ENCODE measurements at regions not wholly inside any gene's neighbourhood (a gene's known extent, or its start where the extent isn't known, plus 50 kb on each side); places are given as distances from the start of the nearest gene placed in this dataset.
A peak's percentile ranks its signal among the peaks of the same experiment; 100 is the strongest.
"Not testable (repeated sequence)": the region's sequence is repeated elsewhere in the genome, so short reads cannot be mapped to it uniquely, and the experiment has no call there.

DNA sequence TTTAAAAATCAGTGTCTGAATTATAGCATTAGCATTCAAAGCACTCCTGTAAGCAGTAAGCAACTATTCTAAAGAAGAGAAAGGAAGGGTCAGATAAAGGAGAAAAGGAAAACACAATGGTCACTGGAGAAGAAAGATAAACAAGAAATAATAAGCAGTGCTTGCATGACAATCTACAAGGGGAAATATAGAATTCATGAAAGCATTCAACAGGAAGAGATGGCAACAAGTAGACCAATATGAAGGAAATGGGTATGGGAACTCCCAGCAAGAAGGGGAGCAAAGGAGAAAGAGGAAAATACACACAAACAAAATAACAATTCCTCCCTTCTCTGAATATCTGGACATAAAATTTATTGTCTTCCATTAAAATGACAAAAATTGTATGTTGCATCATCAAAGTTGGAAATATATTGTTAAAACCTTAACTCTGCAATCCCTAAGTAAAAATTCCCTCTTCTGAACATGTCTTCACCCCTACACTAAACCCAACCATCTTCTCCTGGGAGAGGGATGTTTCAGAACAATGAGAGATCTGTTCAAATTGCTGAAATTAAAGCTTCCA is 206.3 kb upstream of the SAMSN1 start:
- no peak overlapping the region for H3K4me3 Mint-ChIP-seq
- peaks cover 16% of the 10 kb centered on the region for H3K9me3 Mint-ChIP-seq
- peaks cover 8% of the 10 kb centered on the region for H3K4me1 Mint-ChIP-seq
- peaks cover 17% of the 10 kb centered on the region for H3K27me3 Mint-ChIP-seq
- DNase-seq, result no peak
- no peak overlapping the region for H3K27ac Mint-ChIP-seq
- H3K36me3 Mint-ChIP-seq (ENCODE audit: low read depth), result peaks cover 2% of the 10 kb centered on the region
- intact Hi-C loops (cut with micrococcal nuclease), result no loop called here

- Mint-ChIP-seq H3K36me3 (ENCODE audit: low read depth) (peaks cover 2% of the 10 kb centered on the region), H3K9me3 (peaks cover 16% of the 10 kb centered on the region), H3K4me1 (peaks cover 8% of the 10 kb centered on the region), H3K27ac (no peak overlapping the region), H3K27me3 (peaks cover 17% of the 10 kb centered on the region), H3K4me3 (no peak overlapping the region)
- no peak for DNase-seq
- intact Hi-C loops (cut with micrococcal nuclease), result no loop called here
Observed at GRCh38 chr21:14751602-14752344, 205.7 kb upstream of the SAMSN1 start.

GRCh38 chr21:14751011-14751410 is 204.9 kb upstream of the SAMSN1 start:
- peaks cover 17% of the 10 kb centered on the region for H3K27me3 Mint-ChIP-seq
- no peak overlapping the region for H3K4me3 Mint-ChIP-seq
- H3K4me1 Mint-ChIP-seq, result peaks cover 8% of the 10 kb centered on the region
- no peak overlapping the region for H3K27ac Mint-ChIP-seq
- H3K9me3 Mint-ChIP-seq, result peaks cover 20% of the 10 kb centered on the region
- peaks cover 2% of the 10 kb centered on the region for H3K36me3 Mint-ChIP-seq (ENCODE audit: low read depth)
- no peak for DNase-seq
- intact Hi-C loops (cut with micrococcal nuclease), result no loop called here

- Mint-ChIP-seq H3K4me3 (no peak overlapping the region), H3K4me1 (peaks cover 8% of the 10 kb centered on the region), H3K27ac (no peak overlapping the region), H3K9me3 (peaks cover 25% of the 10 kb centered on the region), H3K27me3 (peaks cover 17% of the 10 kb centered on the region), H3K36me3 (ENCODE audit: low read depth) (peaks cover 3% of the 10 kb centered on the region)
- intact Hi-C loops (cut with micrococcal nuclease), result no loop called here
- no peak for DNase-seq
Observed at GRCh38 chr21:14750041-14750440, 203.9 kb upstream of the SAMSN1 start.

GRCh38 chr21:14748662-14749061 is 202.5 kb upstream of the SAMSN1 start:
- no peak for DNase-seq
- Mint-ChIP-seq H3K4me3 (no peak overlapping the region), H3K36me3 (ENCODE audit: low read depth) (peaks cover 1% of the 10 kb centered on the region), H3K27me3 (peaks cover 17% of the 10 kb centered on the region), H3K9me3 (peaks cover 16% of the 10 kb centered on the region), H3K27ac (no peak overlapping the region), H3K4me1 (peaks cover 6% of the 10 kb centered on the region)
- intact Hi-C loops (cut with micrococcal nuclease), result no loop called here

DNA sequence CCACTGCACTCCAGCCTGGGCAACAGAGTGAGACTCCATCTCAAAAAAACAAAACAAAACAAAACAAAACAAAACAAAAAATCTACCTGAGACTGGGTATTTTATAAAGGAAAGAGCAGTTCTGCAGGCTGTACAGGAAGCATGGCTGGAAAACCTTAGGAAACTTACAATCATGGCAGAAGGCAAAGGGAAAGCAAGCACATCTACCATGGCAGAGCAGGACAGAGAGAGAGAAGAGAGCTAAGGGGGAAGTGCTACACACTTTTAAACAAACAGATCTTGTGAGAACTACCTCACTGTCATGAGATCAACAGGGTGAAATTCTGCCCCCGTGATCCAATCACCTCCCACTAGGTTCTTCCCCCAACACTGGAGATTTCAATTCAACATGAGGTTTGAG is 198.3 kb upstream of the SAMSN1 start:
- peaks cover 9% of the 10 kb centered on the region for H3K9me3 Mint-ChIP-seq
- H3K36me3 Mint-ChIP-seq (ENCODE audit: low read depth), result peaks cover 3% of the 10 kb centered on the region

GRCh38 chr21:14742119-14742518 is 196.0 kb upstream of the SAMSN1 start:
- Mint-ChIP-seq H3K36me3 (ENCODE audit: low read depth) (peaks cover 6% of the 10 kb centered on the region), H3K27ac (no peak overlapping the region), H3K9me3 (peaks cover 9% of the 10 kb centered on the region), H3K27me3 (no peaks in the 10 kb centered on the region), H3K4me1 (peaks cover 13% of the 10 kb centered on the region), H3K4me3 (no peak overlapping the region)
- intact Hi-C loops (cut with micrococcal nuclease), result no loop called here
- no peak for DNase-seq

More for the DNA sequence above, 198.3 kb upstream of the SAMSN1 start:
- Mint-ChIP-seq H3K4me1 (peaks cover 4% of the 10 kb centered on the region), H3K27ac (no peak overlapping the region), H3K27me3 (peaks cover 7% of the 10 kb centered on the region), H3K4me3 (no peak overlapping the region)
- intact Hi-C loops (cut with micrococcal nuclease), result no loop called here
- DNase-seq, result no peak

DNA sequence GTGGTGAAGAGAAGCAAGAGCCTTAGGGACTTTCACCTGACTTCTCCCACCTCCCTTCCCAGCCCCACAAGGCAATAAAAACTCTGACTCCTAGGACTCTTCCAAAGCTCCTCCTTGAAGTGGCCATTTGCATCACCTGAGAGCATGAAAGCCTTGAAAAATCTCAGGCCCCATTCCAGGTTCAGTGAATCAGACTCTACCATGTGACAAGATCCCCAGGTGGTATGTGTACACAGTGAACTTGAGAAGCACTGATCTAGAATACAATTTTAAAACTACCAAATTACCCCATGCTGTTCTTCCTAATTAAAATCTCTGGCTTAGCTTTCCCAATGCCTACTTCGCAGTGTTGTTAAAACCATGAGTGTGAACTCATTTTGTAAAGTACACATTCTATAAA is 195.1 kb upstream of the SAMSN1 start:
- H3K36me3 Mint-ChIP-seq (ENCODE audit: low read depth), result peaks cover 6% of the 10 kb centered on the region
- peaks cover 19% of the 10 kb centered on the region for H3K4me1 Mint-ChIP-seq

GRCh38 chr21:14740692-14741091 is 194.6 kb upstream of the SAMSN1 start:
- Mint-ChIP-seq H3K9me3 (peaks cover 1% of the 10 kb centered on the region), H3K27me3 (no peaks in the 10 kb centered on the region), H3K4me3 (no peak overlapping the region), H3K4me1 (peaks cover 23% of the 10 kb centered on the region), H3K36me3 (ENCODE audit: low read depth) (peaks cover 6% of the 10 kb centered on the region), H3K27ac (no peak overlapping the region)
- intact Hi-C loops (cut with micrococcal nuclease), result no loop called here
- no peak for DNase-seq

More for the DNA sequence above, 195.1 kb upstream of the SAMSN1 start:
- Mint-ChIP-seq H3K27ac (no peak overlapping the region), H3K4me3 (no peak overlapping the region), H3K27me3 (no peaks in the 10 kb centered on the region), H3K9me3 (peaks cover 7% of the 10 kb centered on the region)
- DNase-seq, result no peak
- intact Hi-C loops (cut with micrococcal nuclease), result no loop called here

DNA sequence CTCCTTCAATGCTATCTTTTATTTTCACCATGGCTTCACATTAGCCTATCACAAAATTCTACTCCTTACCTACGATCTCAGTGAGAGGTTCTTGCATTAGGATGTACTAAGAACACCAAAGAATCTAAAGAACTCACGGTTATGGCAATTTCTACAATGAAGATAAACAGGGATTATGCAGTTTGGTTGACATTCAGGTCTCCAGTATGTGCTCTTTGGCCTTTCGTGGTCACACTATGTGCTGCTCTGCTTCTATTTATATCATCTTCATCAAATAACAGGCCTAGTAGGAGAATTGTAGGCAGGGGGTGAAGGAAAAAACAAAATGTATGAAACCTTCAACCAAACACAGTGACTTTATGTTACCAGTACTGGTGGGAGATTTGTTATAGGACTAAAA is 194.0 kb upstream of the SAMSN1 start:
- no peak overlapping the region for H3K4me3 Mint-ChIP-seq
- DNase-seq, result no peak
- H3K9me3 Mint-ChIP-seq, result no peaks in the 10 kb centered on the region
- H3K27me3 Mint-ChIP-seq, result no peaks in the 10 kb centered on the region
- peaks cover 5% of the 10 kb centered on the region for H3K36me3 Mint-ChIP-seq (ENCODE audit: low read depth)
- intact Hi-C loops (cut with micrococcal nuclease), result no loop called here
- H3K27ac Mint-ChIP-seq, result no peak overlapping the region
- peaks cover 27% of the 10 kb centered on the region for H3K4me1 Mint-ChIP-seq

DNA sequence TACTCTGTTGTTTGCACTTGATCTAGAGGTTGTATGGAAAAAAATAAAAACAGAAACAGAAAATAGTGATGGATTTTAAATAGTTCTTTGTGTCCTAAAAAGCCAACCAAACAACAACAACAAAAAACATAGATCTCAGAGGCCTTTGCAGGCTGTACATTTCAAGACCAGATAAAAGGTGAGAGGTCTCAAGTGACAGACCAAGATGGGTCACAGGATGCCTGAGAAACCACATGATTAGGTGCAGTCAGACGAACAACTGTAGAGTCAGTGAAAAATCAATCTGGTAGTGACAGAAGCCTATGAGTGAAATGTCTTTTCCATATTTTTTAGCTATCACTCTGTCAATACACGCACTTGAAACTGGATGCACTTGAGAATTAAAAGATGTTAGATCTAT is 193.5 kb upstream of the SAMSN1 start:
- Mint-ChIP-seq H3K27me3 (no peaks in the 10 kb centered on the region), H3K36me3 (ENCODE audit: low read depth) (peaks cover 5% of the 10 kb centered on the region), H3K9me3 (peaks cover 3% of the 10 kb centered on the region), H3K4me1 (peaks cover 29% of the 10 kb centered on the region), H3K4me3 (no peak overlapping the region), H3K27ac (no peak overlapping the region)
- DNase-seq, result no peak
- intact Hi-C loops (cut with micrococcal nuclease), result loop anchor here (2.0 to 10.0 kb wide), 5 partner anchors 62 to 995 kb away; partner anchors contain the start of gene SAMSN1

- peaks cover 11% of the 10 kb centered on the region for H3K9me3 Mint-ChIP-seq
- H3K4me3 Mint-ChIP-seq, result not testable (repeated sequence)
Observed at GRCh38 chr21:14738576-14738975, 192.5 kb upstream of the SAMSN1 start.

GRCh38 chr21:14737922-14738321 is 191.8 kb upstream of the SAMSN1 start:
- DNase-seq, result peak; percentile 87
- Mint-ChIP-seq H3K9me3 (peaks cover 13% of the 10 kb centered on the region), H3K4me1 (peaks cover 37% of the 10 kb centered on the region), H3K4me3 (no peak overlapping the region), H3K27me3 (no peaks in the 10 kb centered on the region), H3K27ac (no peak overlapping the region), H3K36me3 (ENCODE audit: low read depth) (peaks cover 5% of the 10 kb centered on the region)
- intact Hi-C loops (cut with micrococcal nuclease), result loop anchor here (2.0 to 10.0 kb wide), 8 partner anchors 15 to 997 kb away; partner anchors contain the start of gene SAMSN1

More at GRCh38 chr21:14738576-14738975, 192.5 kb upstream of the SAMSN1 start:
- not testable (repeated sequence) for H3K36me3 Mint-ChIP-seq (ENCODE audit: low read depth); H3K27me3 Mint-ChIP-seq; H3K27ac Mint-ChIP-seq; DNase-seq
- intact Hi-C loops (cut with micrococcal nuclease), result loop anchor here (2.0 to 10.0 kb wide), 5 partner anchors 61 to 996 kb away; partner anchors contain the start of gene SAMSN1
- H3K4me1 Mint-ChIP-seq, result peaks cover 36% of the 10 kb centered on the region

GRCh38 chr21:14737284-14737691 is 191.2 kb upstream of the SAMSN1 start:
- Mint-ChIP-seq H3K4me3 (peak overlapping the region; percentile 53), H3K9me3 (peaks cover 13% of the 10 kb centered on the region), H3K4me1 (peaks cover 37% of the 10 kb centered on the region), H3K27me3 (no peaks in the 10 kb centered on the region), H3K27ac (peak overlapping the region; percentile 76), H3K36me3 (ENCODE audit: low read depth) (peaks cover 5% of the 10 kb centered on the region)
- intact Hi-C loops (cut with micrococcal nuclease), result loop anchor here (2.0 to 10.0 kb wide), 7 partner anchors 14 to 998 kb away; partner anchors contain the start of gene SAMSN1
- DNase-seq, result no peak
